DMS 273 treated with DMSO at 0.1 percent for 48 hours (cell line): ENCODE measurements at regions not wholly inside any gene's neighbourhood (a gene's known extent, or its start where the extent isn't known, plus 50 kb on each side); places are given as distances from the start of the nearest gene placed in this dataset.
"Not testable (repeated sequence)": the region's sequence is repeated elsewhere in the genome, so short reads cannot be mapped to it uniquely, and the experiment has no call there.

ENCODE experiments used
- DNase-seq: peaks from one replicate; lab custom pipeline; 2025; lab: John Stamatoyannopoulos, UW

DNA sequence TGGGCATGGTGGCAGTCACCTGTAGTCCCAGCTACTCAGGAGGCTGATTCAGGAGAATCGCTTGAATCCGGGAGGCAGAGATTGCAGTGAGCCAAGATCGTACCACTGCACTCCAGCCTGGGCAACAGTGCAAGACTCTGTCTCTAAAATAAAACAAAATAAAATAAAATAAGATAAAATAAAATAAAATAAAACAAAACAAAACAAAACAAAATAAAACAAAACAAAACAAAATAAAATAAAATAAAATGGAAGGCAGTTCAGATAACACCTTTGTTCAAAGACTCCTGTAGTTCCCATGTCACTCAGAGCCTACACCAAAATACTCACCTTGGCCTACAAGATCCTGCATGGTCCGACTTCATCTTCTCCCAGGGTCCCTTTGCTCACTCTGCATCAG lies 61.3 kb downstream of the SYF2 start:
- DNase-seq, result not testable (repeated sequence)

DNA sequence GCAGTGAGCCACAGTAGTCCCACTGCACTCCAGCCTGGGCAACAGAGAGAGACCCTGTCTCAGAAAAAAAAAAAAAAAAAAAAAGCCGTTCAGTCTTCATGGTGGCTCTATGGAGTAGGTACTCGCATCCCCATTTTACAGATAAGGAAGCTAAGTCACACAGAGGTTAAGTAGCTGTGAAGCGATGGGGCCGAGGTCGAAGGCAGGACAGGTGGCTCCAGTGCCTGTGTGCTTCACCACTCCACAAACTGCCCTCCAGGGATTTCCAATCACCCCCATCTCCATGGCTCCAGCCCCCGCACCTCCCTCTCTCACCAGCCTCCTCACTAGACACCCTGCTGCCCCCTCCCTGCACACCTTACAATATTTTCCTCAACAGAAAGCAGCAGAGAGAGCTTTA lies 61.9 kb downstream of the SYF2 start:
- DNase-seq, result no peak

DNA sequence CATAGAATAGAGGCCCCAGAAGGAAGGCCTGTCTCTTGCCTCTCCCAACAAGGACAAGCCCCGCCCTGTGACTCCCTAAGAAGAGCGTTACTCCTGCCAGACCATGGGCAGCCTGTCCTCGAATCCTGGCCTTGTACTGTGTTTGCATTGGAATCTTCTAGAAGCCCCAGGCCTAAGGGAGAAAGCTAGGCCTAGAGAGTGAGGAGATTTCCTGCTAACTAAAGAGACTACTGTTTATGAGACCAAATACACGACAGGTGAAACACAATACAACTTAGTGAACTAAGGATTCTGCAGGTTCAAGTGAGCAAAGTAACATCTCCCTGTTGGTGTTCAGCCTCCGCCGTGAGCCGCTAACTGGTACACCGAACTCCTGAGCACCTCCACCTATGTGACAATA lies 62.7 kb downstream of the SYF2 start:
- no peak for DNase-seq

DNA sequence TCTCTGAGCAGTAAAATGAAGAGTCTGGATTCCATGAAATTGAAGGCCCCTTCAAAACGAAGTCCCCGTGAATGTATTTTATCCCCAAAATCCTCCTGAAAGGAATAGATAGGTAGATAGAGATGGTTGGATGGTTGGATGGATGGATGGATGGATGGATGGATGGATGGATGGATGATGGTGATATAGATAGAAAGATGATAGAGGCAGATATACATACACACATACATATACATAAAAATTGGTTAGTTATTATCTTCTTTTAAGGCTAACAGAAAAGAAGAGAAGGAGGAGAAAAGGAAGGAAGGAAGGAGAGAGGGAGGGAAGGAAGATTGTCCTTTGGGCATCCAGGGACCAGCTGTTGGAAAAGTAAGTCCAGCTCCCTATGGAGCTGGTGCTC lies 63.1 kb downstream of the SYF2 start:
- no peak for DNase-seq

DNA sequence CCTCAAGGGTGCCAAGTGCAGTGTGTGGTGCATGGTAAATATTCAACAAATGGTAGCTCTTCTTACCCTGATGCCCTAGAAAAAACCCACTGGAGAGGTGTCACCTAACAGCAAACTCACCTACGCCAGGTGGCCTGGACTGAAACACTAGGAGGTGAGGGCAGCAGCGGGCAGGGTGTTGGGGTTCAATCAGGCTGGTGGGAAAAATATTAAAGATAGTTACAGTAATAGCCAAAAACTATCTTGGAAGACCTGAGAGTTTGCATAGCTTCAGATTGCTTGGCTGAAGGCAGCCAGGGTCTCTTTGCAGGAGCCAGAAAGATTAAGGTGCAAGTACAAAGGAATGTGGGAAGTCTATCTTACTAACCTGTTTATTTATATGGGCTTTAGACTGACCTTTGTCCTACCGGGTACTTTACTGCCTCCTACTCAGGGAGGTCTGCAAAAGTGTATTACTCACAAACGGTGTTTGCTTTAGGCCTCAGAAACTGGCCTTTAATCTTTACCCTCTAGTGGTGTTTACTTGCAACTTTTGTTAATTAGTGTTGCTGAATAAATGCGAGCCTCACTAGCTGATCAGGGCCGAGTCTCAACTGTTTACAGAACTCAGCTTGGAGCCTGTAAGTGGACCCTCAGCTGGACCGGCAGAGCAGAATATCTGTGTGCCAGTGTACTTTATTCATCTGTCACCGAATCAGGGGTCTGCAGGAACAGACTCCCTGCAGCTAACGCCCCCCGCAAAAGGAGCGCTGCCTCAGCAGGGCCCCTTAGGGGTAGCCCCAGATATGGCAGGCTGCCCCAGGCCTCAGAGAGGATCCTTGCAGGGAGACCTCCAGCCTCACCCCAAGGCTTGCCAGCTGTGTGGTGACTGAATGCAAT lies 63.9 kb downstream of the SYF2 start:
- no peak for DNase-seq

DNA sequence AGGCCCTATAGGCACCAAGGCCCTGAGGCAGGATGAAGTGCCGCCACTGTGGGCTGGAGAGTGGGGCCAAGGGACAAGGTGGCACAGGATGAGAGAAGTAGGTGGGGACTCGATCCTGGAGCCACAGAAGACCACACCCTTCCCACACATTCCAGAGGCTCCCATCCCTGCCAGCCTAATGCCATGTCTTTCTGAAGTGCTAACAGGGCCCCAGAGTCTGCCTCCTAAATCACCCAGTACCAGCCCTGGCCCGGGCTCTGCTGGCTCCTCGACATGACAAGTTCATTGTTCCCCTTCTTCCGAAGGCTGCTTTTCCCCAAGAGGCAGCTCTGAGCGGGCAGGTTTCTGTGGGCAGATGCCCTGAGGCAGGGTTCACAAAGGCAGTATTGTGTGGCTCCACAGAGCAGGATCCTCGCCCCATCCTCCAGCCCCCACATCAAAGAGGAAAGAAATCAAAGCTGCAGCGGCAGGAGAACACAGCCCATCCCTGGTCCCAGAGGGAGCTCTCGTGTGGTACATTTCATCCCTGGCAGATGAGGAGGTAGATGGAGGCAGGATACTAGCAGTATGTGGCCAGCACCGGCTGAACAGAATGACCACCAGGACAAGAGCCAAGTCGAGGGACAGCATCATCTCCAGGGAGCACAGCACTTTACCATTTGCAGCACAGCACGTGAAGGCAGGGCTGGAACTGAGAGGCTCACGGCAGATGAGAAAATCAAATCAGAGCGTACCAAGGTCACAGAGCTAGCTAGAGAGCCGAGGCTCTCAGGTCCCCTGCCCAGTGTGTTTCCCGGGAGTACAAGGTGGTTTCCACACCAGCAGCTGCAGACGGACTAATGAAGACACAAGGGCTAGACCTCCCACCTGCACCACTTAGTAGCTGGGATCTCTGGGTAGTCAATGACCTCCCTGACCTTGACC lies 64.8 kb downstream of the SYF2 start:
- DNase-seq, result no peak

DNA sequence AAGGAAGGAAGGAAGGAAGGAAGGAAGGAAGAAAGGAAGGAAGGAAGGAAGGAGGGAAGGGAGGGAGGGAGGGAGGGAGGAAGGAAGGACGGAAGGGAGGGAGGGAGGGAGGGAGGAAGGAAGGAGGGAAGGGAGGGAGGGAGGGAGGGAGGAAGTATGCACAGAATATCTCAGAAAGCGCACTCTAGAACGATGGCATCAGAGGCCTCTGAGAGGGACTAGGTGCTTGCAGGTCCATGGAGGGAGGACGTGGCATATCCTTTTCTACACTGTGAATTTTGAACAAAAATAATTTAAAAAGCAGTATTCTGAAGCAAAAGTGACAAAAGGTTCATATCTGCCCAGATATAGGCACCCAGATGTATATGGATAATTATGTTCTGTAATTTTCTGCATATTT lies 65.5 kb downstream of the SYF2 start:
- no peak for DNase-seq

DNA sequence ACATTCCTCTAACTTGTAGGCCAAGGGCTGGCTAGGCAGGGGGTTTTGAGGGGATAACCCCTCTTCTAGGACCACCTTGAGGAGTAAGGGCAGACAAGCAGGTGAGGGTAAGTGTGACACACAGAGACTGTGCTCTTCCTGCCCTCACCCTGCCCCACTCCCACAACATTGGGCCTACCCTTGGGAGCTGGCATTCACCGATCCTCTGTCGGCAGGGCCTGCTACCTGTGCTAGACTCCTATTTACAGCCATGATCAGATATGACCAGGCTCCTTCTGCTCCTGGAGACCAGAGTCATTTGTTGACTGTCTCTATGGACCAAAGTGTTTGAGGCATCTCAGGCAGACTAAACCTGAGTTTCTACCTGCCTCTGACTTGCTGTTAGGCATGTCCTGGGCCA lies 68.3 kb downstream of the SYF2 start:
- DNase-seq, result no peak

DNA sequence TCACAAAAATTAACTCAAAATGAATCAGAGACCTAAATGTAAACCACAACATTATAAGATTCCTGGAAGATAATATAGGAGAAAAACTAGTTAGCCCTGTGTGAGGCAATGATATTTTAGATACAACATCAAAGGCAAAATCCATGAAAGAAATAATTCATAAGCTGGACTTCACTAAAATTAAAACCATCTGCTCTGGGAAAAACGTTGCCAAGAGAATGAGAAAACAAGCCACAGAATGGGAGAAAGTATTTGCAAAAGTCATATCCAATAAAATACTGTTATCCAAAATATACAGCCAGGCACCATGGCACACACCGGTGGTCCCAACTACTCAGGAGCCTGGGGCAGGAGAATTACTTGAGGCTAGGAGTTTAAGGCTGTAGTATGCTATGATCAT lies 70.3 kb downstream of the SYF2 start:
- DNase-seq, result no peak

DNA sequence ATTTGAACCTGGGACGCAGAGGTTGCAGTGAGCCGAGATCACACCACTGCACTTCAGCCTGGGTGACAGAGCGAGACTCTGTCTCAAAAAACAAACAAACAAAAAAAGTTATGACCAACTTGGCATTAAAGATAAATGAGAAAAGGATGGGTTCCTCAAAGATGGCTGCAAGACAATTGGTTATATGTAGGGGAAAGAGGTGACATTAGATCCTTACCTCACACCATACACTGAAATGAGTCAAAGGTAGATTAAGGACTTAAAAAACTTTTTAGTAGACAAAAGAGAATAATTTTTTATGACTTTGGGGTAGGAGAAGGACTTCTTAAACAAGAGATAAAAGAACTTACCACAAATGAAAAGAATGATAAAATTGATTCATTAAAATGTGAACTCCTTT lies 74.5 kb downstream of the SYF2 start:
- DNase-seq, result no peak

DNA sequence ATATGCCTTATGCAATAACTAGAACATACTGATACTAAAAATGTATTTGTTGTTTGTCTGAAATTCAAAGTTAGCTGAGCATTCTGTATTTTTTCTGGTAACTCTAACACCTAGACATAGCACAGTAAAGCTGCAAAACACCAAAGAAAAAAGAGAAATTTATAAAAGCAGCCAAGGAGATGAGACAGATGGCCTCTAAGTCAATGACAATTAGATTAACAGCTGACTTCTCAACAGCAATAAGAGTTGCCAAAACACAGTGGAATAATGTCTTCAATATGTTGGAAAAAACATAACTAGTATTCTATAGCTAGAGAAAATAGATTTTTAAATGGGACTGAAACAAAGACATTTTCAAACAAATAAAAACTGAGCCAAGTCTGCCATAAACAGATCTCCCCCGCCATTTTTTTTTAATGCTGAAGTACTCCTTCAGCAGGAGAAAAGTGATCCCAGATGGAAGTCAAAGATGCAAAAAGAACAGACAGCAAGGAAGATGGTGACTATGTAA lies 81.3 kb downstream of the SYF2 start:
- no peak for DNase-seq

DNA sequence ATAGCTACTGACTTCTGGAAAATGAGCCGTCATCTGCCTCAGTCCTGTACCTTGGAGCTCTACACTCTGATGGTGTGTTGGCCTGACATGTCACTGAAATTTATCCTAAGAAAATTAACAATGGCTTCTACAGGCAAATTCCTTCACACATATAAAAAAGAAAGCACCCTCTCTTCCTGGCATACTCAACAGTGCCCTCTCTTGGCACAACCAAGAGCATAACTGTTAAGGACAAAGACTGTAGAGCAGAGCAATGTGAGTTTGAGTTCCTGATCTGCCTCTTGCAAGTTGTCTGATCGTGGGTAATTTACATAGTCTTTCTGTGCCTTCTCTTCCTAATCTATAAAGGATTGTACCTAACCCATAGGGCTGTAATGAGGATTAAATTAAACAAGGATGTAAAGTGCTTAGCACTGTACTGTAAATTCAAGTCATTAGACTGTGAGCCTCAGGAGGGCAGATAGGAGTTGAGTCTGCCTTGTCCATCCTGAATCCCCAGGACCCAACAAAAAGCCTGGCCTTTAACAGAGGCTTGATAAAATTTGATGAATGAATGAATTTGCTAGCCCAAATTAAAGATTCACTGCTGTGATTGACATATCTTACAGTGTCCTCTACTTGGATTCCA lies 83.5 kb downstream of the SYF2 start:
- DNase-seq, result no peak

DNA sequence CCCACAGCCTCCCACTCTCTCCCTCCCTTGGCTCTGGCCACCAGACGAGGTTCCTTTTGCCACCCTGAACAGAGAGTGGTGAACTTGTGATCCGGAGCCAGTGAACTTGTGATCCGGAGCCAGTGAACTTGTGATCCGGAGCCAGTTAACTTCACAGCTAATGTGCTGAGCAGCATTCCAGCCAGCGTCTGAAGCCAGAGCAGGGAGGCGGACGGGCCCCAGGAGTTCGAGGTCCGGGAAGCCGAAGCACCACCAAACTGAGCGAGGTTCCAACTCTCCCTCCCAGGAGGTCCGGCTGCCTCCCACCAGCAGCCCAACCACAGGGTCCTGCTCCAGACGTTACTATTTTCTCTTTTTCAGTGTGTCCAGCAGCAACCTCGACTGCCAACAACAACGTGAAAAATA lies 85.8 kb downstream of the SYF2 start:
- DNase-seq, result no peak

DNA sequence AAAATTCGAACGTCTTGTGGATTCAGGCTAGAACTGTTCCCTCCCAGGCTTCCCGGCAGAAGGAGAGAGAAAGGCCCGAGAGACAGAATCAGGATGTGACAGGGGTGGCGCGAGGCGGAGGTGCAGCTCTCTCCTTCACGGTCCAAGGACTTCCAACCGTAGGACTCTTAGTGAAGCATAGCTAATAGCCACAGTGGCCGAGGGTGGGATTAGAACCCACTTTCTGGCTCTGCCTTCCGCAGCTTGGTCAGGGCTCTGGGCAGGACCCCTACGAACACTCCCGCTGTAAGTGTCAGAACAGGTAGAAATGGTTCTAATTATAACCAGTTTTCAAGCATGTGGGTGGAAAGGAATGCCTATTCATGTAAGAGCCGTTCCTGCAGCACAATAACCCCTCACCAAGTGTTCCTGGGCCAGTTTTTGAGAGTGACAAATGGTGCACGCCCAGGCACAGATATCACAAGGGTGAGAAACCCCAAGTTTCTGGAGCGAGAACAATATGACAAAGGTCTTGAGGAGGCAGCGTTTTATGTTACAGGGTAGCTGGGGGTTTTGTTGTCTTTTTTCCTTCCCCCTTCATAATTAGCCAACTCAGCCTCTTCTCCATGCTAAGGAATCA lies 86.4 kb downstream of the SYF2 start:
- no peak for DNase-seq

DNA sequence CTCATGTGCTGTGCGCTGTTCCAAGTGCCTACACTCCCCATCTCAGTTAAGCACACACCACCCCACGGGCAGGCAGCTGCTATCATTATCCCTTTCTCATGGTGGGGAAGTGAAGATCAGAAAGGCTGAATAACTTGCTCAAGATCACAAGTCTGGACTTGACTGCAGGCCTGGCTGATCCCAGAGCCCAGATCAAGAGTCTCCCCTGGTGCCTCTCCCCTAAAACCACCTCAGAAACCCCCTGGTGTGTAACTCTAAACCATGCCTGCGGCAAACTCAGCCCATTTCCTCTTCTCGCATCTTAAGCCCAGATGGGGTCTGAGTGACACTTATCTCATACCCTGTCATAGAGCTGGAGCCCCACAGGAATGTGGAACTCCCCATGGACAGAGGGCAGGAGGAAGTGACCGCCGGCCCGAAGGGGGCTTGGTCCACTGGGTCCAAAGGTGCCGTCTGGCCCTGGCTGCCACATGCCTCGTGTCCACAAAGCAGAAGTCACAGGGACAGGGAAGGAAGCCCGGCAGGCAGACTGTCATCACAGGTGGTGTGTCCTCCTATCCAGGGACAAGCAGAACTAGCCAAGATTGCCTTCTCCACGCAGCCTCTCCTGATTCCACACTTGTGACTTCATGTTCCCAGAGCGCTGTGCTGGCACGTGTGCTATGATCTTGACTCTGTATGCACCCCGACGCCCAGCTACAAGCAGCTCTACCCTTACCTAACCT lies 92.1 kb downstream of the SYF2 start:
- no peak for DNase-seq

DNA sequence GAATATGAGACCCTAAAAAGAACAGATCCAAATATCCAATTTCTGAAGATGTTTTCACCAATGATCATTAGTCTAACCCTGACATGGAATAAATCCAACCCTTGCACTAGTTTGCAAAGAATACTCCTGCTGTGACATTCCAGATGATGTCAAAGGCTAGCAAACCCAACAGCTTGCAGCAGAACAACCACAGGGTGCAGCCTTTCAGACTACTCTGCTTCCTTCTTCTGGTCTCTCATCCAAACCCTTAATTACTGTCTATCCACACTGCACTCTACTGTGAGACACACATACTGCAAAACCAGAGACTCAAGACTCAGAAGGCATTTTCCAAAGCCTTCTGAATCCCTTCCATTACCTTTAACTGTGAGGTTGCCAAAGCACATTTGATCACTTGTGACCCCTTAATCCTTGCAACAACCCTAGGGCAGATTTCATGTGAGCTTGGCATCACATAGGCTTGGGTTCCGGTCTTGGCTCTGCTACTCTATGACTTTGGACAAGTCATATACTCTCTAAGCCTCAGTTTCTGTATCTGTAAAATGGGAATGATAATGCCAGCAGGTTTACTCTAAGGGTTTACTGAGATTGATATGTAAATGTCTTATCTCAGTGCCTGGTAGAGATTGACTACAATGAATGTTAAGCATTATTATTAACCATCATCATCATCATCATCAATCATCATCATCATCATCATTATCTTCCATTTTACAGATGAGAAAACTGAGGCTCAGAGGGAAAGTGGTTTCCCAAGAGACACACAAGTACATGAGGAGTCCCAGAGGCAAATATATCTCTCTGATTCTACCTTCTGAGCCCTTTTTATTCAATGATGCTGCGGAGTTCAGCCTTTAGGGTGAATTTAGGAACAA lies 94.5 kb downstream of the SYF2 start:
- DNase-seq, result no peak

DNA sequence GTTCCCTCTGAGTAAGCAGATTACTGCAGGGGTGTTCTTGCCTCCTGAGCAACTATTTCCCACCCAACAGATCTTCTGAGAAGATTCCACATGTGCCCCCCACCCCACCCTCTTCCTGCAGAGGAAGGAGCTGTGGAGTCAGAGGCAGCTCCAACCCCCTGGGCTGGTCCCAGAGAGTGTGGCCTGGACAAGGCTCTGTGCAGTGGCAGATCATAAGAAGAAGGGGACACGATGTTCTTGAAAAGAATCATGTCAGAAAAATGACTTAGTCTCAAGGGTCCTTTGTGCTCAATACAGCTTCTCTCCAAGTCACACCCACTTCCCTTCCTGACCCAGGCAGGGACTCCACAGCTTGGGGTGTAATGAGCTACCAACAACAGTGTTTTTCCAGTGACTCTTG lies 95.2 kb downstream of the SYF2 start:
- no peak for DNase-seq

DNA sequence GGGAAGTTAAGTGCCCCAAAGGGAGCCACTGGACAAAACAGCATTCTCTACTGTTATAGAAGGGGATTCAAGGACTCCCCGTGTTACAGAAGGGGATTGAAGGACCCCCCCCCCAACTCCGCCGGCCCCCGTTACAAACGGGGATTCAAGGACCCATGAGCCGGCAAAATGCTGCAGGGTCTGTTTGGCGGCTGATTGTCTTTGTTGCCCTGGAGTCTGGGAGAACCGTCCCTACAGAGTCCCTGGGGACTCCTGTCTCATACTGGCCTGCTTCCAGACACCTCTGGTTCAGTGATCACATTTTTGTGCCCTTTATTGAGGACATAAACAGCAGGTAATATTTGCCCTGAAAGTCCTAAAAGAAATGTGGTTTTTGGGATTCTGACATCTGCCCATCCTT lies 96.4 kb downstream of the SYF2 start:
- DNase-seq, result no peak

DNA sequence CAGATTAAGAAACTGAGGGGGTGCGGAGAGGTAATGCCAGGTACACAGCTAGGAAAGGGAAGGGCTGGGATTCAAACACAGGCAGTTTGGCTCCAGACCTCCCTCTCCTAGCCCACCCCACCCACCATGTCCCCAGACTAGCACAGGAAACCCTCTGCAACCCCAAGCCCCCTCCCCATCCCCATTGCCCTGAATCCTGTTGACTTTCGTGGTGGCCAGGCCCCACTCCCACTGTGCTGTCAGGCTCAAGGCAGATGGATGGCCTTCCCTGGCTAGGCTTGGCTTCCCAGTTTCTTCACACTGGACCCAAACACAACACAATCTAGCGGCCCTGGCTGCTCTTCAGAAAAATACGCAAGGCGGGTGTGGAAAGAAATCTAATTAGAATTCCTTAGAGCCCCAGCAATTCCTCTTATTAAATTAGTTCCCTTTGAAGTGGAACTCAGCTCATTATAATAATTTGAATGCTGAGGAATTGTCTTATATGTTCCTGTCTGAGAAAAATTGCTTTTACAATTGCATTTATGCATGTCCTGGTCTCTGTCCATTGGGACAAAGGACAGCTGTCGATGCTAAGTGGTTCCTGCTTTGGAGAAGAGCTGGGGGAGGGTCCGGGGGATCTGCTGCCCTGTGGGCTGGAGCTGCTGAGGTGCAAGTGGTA lies 97.4 kb downstream of the SYF2 start:
- DNase-seq, result no peak

DNA sequence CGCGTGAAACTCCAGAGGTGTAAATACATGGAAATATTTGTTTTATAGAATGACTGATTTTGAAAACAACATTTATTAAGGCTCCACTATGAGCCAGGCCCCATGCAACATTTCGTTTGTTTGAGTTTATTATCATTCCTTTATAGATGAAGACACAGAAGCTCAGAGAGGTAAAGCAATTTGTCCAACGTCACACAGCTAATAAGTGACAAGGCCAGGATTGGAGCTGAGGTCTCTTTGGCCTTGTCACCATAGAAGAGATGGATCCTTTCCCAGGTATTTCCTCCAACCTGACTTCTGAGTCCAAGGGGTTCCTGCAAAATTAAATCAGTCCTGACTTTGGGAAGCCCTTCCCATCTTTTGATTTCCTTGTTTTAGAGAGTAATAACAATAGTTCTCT lies 98.0 kb downstream of the SYF2 start:
- DNase-seq, result no peak
